Endothelial cell of umbilical vein (primary cell): ENCODE measurements at regions not wholly inside any gene's neighbourhood (a gene's known extent, or its start where the extent isn't known, plus 50 kb on each side); places are given as distances from the start of the nearest gene placed in this dataset.
A peak's percentile ranks its signal among the peaks of the same experiment; 100 is the strongest.
"Not testable (repeated sequence)": the region's sequence is repeated elsewhere in the genome, so short reads cannot be mapped to it uniquely, and the experiment has no call there.

Source experiments
- BruUV-seq: library from RNA; stranded (reverse); fragments of 400-500 nt; replicated peaks from 2 replicates; lab custom pipeline; 2021; lab: Mats Ljungman, UMichigan
- CTCF ChIA-PET: fragments of 300-600, 350-600 bp; sonication (Branson Sonifier 250); formaldehyde crosslinking; loops from one replicate; lab custom pipeline; 2021; ENCODE audit warnings: antibody characterized with exemption, inconsistent platforms; lab: Charles Lee
- POLR2A ChIA-PET: fragments of 300-600, 350-600 bp; sonication (Branson Sonifier 250); formaldehyde crosslinking; loops from one replicate; lab custom pipeline; 2021; ENCODE audit warnings: antibody characterized with exemption, inconsistent platforms; lab: Charles Lee
- DNase-seq: peaks from one replicate; pipeline ENCODE4 v3.0.0-alpha.2; 2011; ENCODE audit warnings: low read depth, low spot score
- FAIRE-seq: peaks from 2 replicates; lab custom pipeline; 2011; peaks lifted over from hg19 to GRCh38; lab: Jason Lieb, UNC
- H2AFZ ChIP-seq: 2 replicates; pipeline ENCODE4 v1.6.0; 2012; ENCODE audit warnings: low read depth, low read length, control low read depth, inconsistent platforms
- H3K27ac ChIP-seq: 2 replicates; pipeline ENCODE4 v1.5.1; 2011; ENCODE audit warnings: low read depth, mild to moderate bottlenecking, control low read depth, low read length, moderate library complexity; ENCODE audit not compliant: insufficient read depth
- H3K27me3 ChIP-seq, 2 experiments: 2 replicates each; pipeline versions ENCODE4 v1.6.0 to v1.6.1; 2011; ENCODE audit warnings: low read length in 2 of 2, mixed read lengths in 1 of 2; ENCODE audit not compliant: control insufficient read depth in 2 of 2, insufficient read depth in 2 of 2
- H3K36me3 ChIP-seq, 2 experiments: 2 replicates in 1 of 2; 3 replicates in 1 of 2; pipeline ENCODE4 v1.5.1; 2011; ENCODE audit warnings: low read length in 2 of 2, mild to moderate bottlenecking in 1 of 2, moderate library complexity in 1 of 2; ENCODE audit not compliant: control insufficient read depth in 2 of 2, insufficient read depth in 2 of 2; ENCODE audit errors: extremely low read depth in 1 of 2
- H3K4me1 ChIP-seq: 3 replicates; pipeline ENCODE4 v1.5.1; 2011; ENCODE audit warnings: mild to moderate bottlenecking, low read length; ENCODE audit not compliant: control insufficient read depth, insufficient read depth; ENCODE audit errors: extremely low read depth
- H3K4me2 ChIP-seq: 2 replicates; pipeline ENCODE4 v1.6.1; 2011; ENCODE audit warnings: low read length, control low read depth, mixed read lengths; ENCODE audit not compliant: insufficient read depth
- H3K4me3 ChIP-seq, 3 experiments: fragments of 200-600 bp in 1 of 3; sonication (generic), shearing (Covaris generic) in 1 of 3; replicated peaks in 1 of 3; 2 replicates each; pipeline ENCODE4 v1.5.1; 2011 to 2016; ENCODE audit warnings: control low read depth in 3 of 3, low read length in 3 of 3, mild to moderate bottlenecking in 2 of 3, inconsistent platforms in 1 of 3, low read depth in 1 of 3, moderate library complexity in 1 of 3; ENCODE audit not compliant: insufficient read depth in 1 of 3
- H3K79me2 ChIP-seq: 2 replicates; pipeline ENCODE4 v1.6.0; 2012; ENCODE audit warnings: low read length, inconsistent platforms; ENCODE audit not compliant: control insufficient read depth, insufficient read depth
- H3K9ac ChIP-seq: replicated peaks from 2 replicates; pipeline ENCODE3; 2011; ENCODE audit warnings: low read length, control low read depth; ENCODE audit not compliant: insufficient read depth; ENCODE audit errors: extremely low read depth
- H3K9me1 ChIP-seq: replicated peaks from 3 replicates; pipeline ENCODE4 v1.6.0; 2011; ENCODE audit warnings: mild to moderate bottlenecking, low read length; ENCODE audit not compliant: control insufficient read depth, insufficient read depth; ENCODE audit errors: extremely low read depth
- H3K9me3 ChIP-seq: replicated peaks from 2 replicates; pipeline ENCODE4 v1.5.1; 2012; ENCODE audit warnings: low read length, inconsistent platforms; ENCODE audit not compliant: control insufficient read depth, insufficient read depth
- H4K20me1 ChIP-seq: replicated peaks from 2 replicates; pipeline ENCODE3; 2011; ENCODE audit warnings: mild to moderate bottlenecking, low read length; ENCODE audit not compliant: control insufficient read depth, insufficient read depth; ENCODE audit errors: extremely low read depth
- CTCF ChIP-seq, 2 donors: IDR thresholded peaks; 1 replicate in 1 of 2; 2 replicates in 1 of 2; pipeline ENCODE4 v1.5.1; 2011; ENCODE audit warnings: low read length in 2 of 2, mild to moderate bottlenecking in 2 of 2, moderate library complexity in 2 of 2, control low read depth in 1 of 2, inconsistent platforms in 1 of 2, low read depth in 1 of 2; ENCODE audit not compliant: insufficient read depth in 1 of 2; ENCODE audit errors: extremely low read depth in 1 of 2
- dilution Hi-C: fragments of 300-500 bp; cut with MboI; formaldehyde crosslinking; loops from one replicate; pipeline ENCODE4 v1.15.0; 2019; ENCODE audit warnings: low sequenced_read_pairs; ENCODE audit not compliant: extremely low pct_ligation_motif_present
- intact Hi-C: fragments of 100-400 bp; cut with micrococcal nuclease; formaldehyde crosslinking; loops from one replicate; pipeline ENCODE4 v1.10.0; 2022

- BruUV-seq, H3K4me2 ChIP-seq, H3K9me3 ChIP-seq, POLR2A ChIA-PET, CTCF ChIA-PET, H3K9ac ChIP-seq, H3K27ac ChIP-seq, dilution Hi-C loops, FAIRE-seq, DNase-seq, H3K9me1 ChIP-seq, H3K4me1 ChIP-seq, H3K36me3 ChIP-seq, H3K27me3 ChIP-seq, H3K79me2 ChIP-seq, H2AFZ ChIP-seq, intact Hi-C loops, H4K20me1 ChIP-seq: not testable (repeated sequence)
- TF ChIP-seq CTCF (IDR thresholded peaks at IDR 0.05; ENCODE audit: extremely low read depth in 1 of 2, insufficient read depth in 1 of 2, low read depth in 1 of 2, low read length in 2 of 2) = peak in 1 of 2 donors; percentile 16
- peak overlapping the region in 1 of 3 experiments; percentile 26 for H3K4me3 ChIP-seq
Measured at GRCh38 chr1:143884532-143884931, 87.3 kb downstream of the FAM72C start.

- FAIRE-seq, H3K9me3 ChIP-seq, BruUV-seq, H3K4me1 ChIP-seq, dilution Hi-C loops, H3K79me2 ChIP-seq, H3K27me3 ChIP-seq, H3K4me3 ChIP-seq, H3K9me1 ChIP-seq, CTCF ChIA-PET, H3K27ac ChIP-seq, H3K4me2 ChIP-seq, H3K9ac ChIP-seq, H4K20me1 ChIP-seq, H3K36me3 ChIP-seq, POLR2A ChIA-PET, intact Hi-C loops, DNase-seq, H2AFZ ChIP-seq: not testable (repeated sequence)
Measured at GRCh38 chr1:143879757-143880536, 91.8 kb downstream of the FAM72C start.

- H3K4me1 ChIP-seq, FAIRE-seq, CTCF ChIA-PET, dilution Hi-C loops, POLR2A ChIA-PET, H3K4me3 ChIP-seq, H4K20me1 ChIP-seq, H3K9ac ChIP-seq, H3K27me3 ChIP-seq, DNase-seq, intact Hi-C loops, H3K79me2 ChIP-seq, H3K9me1 ChIP-seq, H2AFZ ChIP-seq, BruUV-seq, H3K9me3 ChIP-seq, H3K36me3 ChIP-seq, H3K27ac ChIP-seq, H3K4me2 ChIP-seq: not testable (repeated sequence)
Measured at GRCh38 chr1:143875947-143876346, 95.8 kb downstream of the FAM72C start.
